ENCODE measurements at regions not wholly inside any gene's neighbourhood (a gene's known extent, or its start where the extent isn't known, plus 50 kb on each side); places are given as distances from the start of the nearest gene placed in this dataset.

DNA sequence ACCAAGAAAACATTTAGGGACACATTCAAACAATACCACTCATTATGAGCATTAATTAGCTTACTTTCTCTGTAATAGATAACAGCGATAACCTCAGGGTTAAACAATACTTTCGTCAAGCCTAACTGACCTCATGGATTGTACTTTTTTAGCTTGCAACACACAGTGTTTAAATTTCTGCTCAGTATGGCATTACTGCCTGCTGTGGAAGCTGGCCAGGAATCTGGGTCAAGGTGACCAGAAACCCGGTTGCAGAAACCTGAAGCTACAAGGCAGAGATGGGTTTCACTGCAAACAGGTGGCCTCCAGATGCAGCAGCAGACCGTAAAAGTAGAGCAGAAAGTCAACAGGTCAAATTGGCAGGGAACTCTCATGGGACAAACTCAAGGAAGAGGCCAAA is 123.8 kb upstream of the FHL2 start:
- ATAC-seq (ENCODE audit: low read depth) (no peak), DNase-seq (no peak)
- no peak overlapping the region for H3K4me2 ChIP-seq (replicated peaks; ENCODE audit: low read depth, low read length, poor library complexity, severe bottlenecking)
- Mint-ChIP-seq H3K9me3 (ENCODE audit: insufficient read depth) (no peaks in the 10 kb centered on the region), H3K4me1 (no peaks in the 10 kb centered on the region), H3K27me3 (no peaks in the 10 kb centered on the region), H3K27ac (no peak overlapping the region), H3K4me3 (no peak overlapping the region)
- no peaks in the 10 kb centered on the region for H3K9me3 ChIP-seq (ENCODE audit: control extremely low read depth in 1 of 3, control insufficient read depth in 2 of 3, insufficient read depth in 1 of 3, low read length in 2 of 3)
- no peak overlapping the region for H3K9ac ChIP-seq (ENCODE audit: low read length)
- TF ChIP-seq EZH2 (IDR thresholded peaks at IDR 0.05; ENCODE audit: borderline replicate concordance, insufficient read depth, low read depth, low read length, poor library complexity, severe bottlenecking), result no peak
- H3K27ac ChIP-seq (ENCODE audit: low read length in 2 of 2), result no peak overlapping the region
- H4K20me1 ChIP-seq (ENCODE audit: control insufficient read depth, insufficient read depth, low read length, poor library complexity, severe bottlenecking), result no peaks in the 10 kb centered on the region
- H2AFZ ChIP-seq (ENCODE audit: insufficient read depth, low read depth, low read length, poor library complexity, severe bottlenecking), result no peak overlapping the region
- no peak overlapping the region for H3K4me3 ChIP-seq (ENCODE audit: control extremely low read depth in 1 of 5, extremely low read depth in 1 of 5, insufficient read depth in 1 of 5, low read depth in 2 of 5, low read length in 4 of 5)
- intact Hi-C loops (cut with micrococcal nuclease), result no loop called here
- H3K79me2 ChIP-seq (ENCODE audit: control insufficient read depth, insufficient read depth, low read length), result no peaks in the 10 kb centered on the region
- no peaks in the 10 kb centered on the region for H3K27me3 ChIP-seq (replicated peaks in 1 of 4; ENCODE audit: control extremely low read depth in 1 of 4, control insufficient read depth in 3 of 4, insufficient read depth in 4 of 4, low read length in 3 of 4)
- H3K4me1 ChIP-seq (ENCODE audit: control insufficient read depth in 2 of 2, insufficient read depth in 2 of 2, low read length in 2 of 2), result no peaks in the 10 kb centered on the region
- no peaks in the 10 kb centered on the region for H3K36me3 ChIP-seq (replicated peaks in 1 of 2; ENCODE audit: control extremely low read depth in 1 of 2, control insufficient read depth in 1 of 2, extremely low read depth in 1 of 2, insufficient read depth in 2 of 2, low read length in 1 of 2)
- 96% methylated on average over 4 of the region's 4 CpGs for WGBS (ENCODE audit: insufficient coverage)
- ChIA-PET CTCF (interaction anchor here (1.0 kb wide), 1 partner anchor 154 kb away, joined by 4 read pairs; no protein-coding TSS in a partner anchor), POLR2A (no interaction called here)

DNA sequence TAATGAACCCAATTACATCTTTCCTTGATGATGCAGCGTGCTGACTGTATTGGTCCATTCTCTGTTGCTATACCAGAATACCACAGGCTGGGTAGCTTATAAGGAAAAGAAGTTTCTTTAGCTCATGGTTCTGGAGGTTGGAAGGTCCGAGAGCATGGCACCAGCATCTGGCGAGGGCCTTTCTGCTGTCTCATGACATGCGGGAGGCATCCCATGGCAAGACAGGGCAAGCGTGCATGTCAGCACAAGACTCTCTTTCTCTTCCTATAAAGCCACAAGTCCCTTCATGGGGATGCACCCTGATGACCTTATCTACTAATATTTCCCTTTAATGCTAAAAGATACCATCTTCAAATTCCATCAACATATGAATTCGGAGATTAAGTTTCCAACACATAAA is 122.8 kb upstream of the FHL2 start:
- no peaks in the 10 kb centered on the region for H3K9me3 Mint-ChIP-seq (ENCODE audit: insufficient read depth)
- no peaks in the 10 kb centered on the region for H3K9me3 ChIP-seq (ENCODE audit: control extremely low read depth in 1 of 3, control insufficient read depth in 2 of 3, insufficient read depth in 1 of 3, low read length in 2 of 3)
- no peak overlapping the region for H3K4me3 ChIP-seq (ENCODE audit: control extremely low read depth in 1 of 5, extremely low read depth in 1 of 5, insufficient read depth in 1 of 5, low read depth in 2 of 5, low read length in 4 of 5)
- no peak overlapping the region for H2AFZ ChIP-seq (ENCODE audit: insufficient read depth, low read depth, low read length, poor library complexity, severe bottlenecking)
- H3K27me3 Mint-ChIP-seq, result peaks cover 4% of the 10 kb centered on the region
- no peaks in the 10 kb centered on the region for H4K20me1 ChIP-seq (ENCODE audit: control insufficient read depth, insufficient read depth, low read length, poor library complexity, severe bottlenecking)
- ATAC-seq (ENCODE audit: low read depth) (no peak), DNase-seq (no peak)
- POLR2A ChIA-PET, result no interaction called here
- no peaks in the 10 kb centered on the region for H3K27me3 ChIP-seq (replicated peaks in 1 of 4; ENCODE audit: control extremely low read depth in 1 of 4, control insufficient read depth in 3 of 4, insufficient read depth in 4 of 4, low read length in 3 of 4)
- intact Hi-C loops (cut with micrococcal nuclease), result loop anchor here (1.0 kb wide), 1 partner anchor 151 kb away; no protein-coding TSS in a partner anchor
- no peaks in the 10 kb centered on the region for H3K36me3 ChIP-seq (replicated peaks in 1 of 2; ENCODE audit: control extremely low read depth in 1 of 2, control insufficient read depth in 1 of 2, extremely low read depth in 1 of 2, insufficient read depth in 2 of 2, low read length in 1 of 2)
- no peak overlapping the region for H3K9ac ChIP-seq (ENCODE audit: low read length)
- WGBS (ENCODE audit: insufficient coverage), result 86% methylated on average over 4 of the region's 6 CpGs
- no peak overlapping the region for H3K27ac ChIP-seq (ENCODE audit: low read length in 2 of 2)
- no peaks in the 10 kb centered on the region for H3K4me1 Mint-ChIP-seq
- CTCF ChIA-PET, result interaction anchor here (1.4 kb wide), 1 partner anchor 153 kb away, joined by 7 read pairs; no protein-coding TSS in a partner anchor
- no peak overlapping the region for H3K27ac Mint-ChIP-seq
- H3K4me3 Mint-ChIP-seq, result no peak overlapping the region
- no peak for TF ChIP-seq EZH2 (IDR thresholded peaks at IDR 0.05; ENCODE audit: borderline replicate concordance, insufficient read depth, low read depth, low read length, poor library complexity, severe bottlenecking)
- no peak for TF ChIP-seq CTCF (IDR thresholded peaks at IDR 0.05)
- no peaks in the 10 kb centered on the region for H3K4me1 ChIP-seq (ENCODE audit: control insufficient read depth in 2 of 2, insufficient read depth in 2 of 2, low read length in 2 of 2)
- H3K79me2 ChIP-seq (ENCODE audit: control insufficient read depth, insufficient read depth, low read length), result no peaks in the 10 kb centered on the region
- H3K4me2 ChIP-seq (replicated peaks; ENCODE audit: low read depth, low read length, poor library complexity, severe bottlenecking), result no peak overlapping the region
